ENCODE measurements at regions not wholly inside any gene's neighbourhood (a gene's known extent, or its start where the extent isn't known, plus 50 kb on each side); places are given as distances from the start of the nearest gene placed in this dataset.

- TF ChIP-seq CTCF (IDR thresholded peaks at IDR 0.05) (no peak), POLR2A (IDR thresholded peaks at IDR 0.05) (no peak)
Measured at GRCh38 chr16:35377142-35377541, 1917.7 kb downstream of the TP53TG3F start.

Measured in right lobe of liver (tissue), 4 donors.